ENCODE measurements at regions not wholly inside any gene's neighbourhood (a gene's known extent, or its start where the extent isn't known, plus 50 kb on each side); places are given as distances from the start of the nearest gene placed in this dataset.

- H3K27ac ChIP-seq, result no peak overlapping the region
- H3K36me3 ChIP-seq, result no peaks in the 10 kb centered on the region
- TF ChIP-seq, protein P1, sequence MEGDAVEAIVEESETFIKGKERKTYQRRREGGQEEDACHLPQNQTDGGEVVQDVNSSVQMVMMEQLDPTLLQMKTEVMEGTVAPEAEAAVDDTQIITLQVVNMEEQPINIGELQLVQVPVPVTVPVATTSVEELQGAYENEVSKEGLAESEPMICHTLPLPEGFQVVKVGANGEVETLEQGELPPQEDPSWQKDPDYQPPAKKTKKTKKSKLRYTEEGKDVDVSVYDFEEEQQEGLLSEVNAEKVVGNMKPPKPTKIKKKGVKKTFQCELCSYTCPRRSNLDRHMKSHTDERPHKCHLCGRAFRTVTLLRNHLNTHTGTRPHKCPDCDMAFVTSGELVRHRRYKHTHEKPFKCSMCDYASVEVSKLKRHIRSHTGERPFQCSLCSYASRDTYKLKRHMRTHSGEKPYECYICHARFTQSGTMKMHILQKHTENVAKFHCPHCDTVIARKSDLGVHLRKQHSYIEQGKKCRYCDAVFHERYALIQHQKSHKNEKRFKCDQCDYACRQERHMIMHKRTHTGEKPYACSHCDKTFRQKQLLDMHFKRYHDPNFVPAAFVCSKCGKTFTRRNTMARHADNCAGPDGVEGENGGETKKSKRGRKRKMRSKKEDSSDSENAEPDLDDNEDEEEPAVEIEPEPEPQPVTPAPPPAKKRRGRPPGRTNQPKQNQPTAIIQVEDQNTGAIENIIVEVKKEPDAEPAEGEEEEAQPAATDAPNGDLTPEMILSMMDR (IDR thresholded peaks at IDR 0.05; ENCODE audit: low read depth, low read length), result no peak
- no peak for DNase-seq
- H3K4me3 ChIP-seq (ENCODE audit: low read depth, low read length), result no peak overlapping the region
- no peaks in the 10 kb centered on the region for H3K27me3 ChIP-seq (ENCODE audit: insufficient read depth, low read depth, severe bottlenecking)
- H3K9me3 ChIP-seq (ENCODE audit: severe bottlenecking), result no peaks in the 10 kb centered on the region
These were observed 565.2 kb downstream of the CDK5RAP2 start for GRCh38 chr9:120014796-120015195.

DNA sequence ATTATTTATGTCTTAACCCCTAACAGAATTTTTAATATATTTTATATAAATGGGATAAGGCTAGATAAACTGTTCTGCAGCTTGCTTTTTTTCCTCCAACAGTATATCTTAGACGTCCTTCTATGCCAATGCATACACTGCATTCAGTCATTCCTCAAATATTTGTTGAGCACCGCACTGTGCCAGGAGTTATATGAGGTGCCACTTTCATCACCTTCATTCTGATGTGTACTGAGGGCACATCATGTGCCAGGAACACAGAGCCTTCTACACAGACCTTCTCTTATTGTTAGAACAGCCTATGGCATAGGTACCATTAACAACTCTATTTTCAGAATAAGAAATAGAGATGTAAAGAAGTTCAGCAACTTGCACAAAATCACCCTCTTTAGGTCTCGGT is 570.1 kb downstream of the CDK5RAP2 start:
- Histone ChIP-seq H3K9me3 (ENCODE audit: severe bottlenecking) (no peaks in the 10 kb centered on the region), H3K36me3 (no peaks in the 10 kb centered on the region), H3K4me3 (ENCODE audit: low read depth, low read length) (no peak overlapping the region), H3K27me3 (ENCODE audit: insufficient read depth, low read depth, severe bottlenecking) (no peaks in the 10 kb centered on the region), H3K27ac (no peak overlapping the region)
- TF ChIP-seq, protein P1 (IDR thresholded peaks at IDR 0.05; ENCODE audit: low read depth, low read length), result no peak
- DNase-seq, result no peak

DNA sequence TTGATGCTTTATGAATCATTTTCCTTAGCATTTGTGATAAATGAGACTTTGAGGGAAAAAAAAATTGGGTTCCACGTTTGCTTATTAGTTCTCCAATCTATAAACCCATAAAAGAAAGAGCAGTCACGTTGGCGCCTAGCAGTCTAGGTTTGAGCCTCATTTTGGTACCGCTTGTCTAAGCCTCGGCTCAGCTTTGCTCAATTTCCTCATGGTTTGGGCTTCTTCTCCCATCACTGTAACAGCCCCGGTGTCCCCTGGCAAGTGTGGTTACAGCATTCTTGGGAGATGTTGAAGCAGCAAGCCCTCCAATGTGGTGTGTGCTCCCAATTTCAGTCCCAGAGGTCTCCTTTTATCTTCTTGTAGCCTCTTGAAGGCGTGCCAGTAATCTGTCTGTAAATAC is 578.4 kb downstream of the CDK5RAP2 start:
- Histone ChIP-seq H3K4me3 (ENCODE audit: low read depth, low read length) (no peak overlapping the region), H3K36me3 (no peaks in the 10 kb centered on the region), H3K27ac (no peak overlapping the region), H3K9me3 (ENCODE audit: severe bottlenecking) (no peaks in the 10 kb centered on the region), H3K27me3 (ENCODE audit: insufficient read depth, low read depth, severe bottlenecking) (no peaks in the 10 kb centered on the region)
- TF ChIP-seq, protein P1 (IDR thresholded peaks at IDR 0.05; ENCODE audit: low read depth, low read length), result no peak
- no peak for DNase-seq

- no peaks in the 10 kb centered on the region for H3K27me3 ChIP-seq (ENCODE audit: insufficient read depth, low read depth, severe bottlenecking)
- H3K4me3 ChIP-seq (ENCODE audit: low read depth, low read length), result no peak overlapping the region
- no peak overlapping the region for H3K27ac ChIP-seq
- no peak for DNase-seq
- TF ChIP-seq, protein P1 (IDR thresholded peaks at IDR 0.05; ENCODE audit: low read depth, low read length), result no peak
- no peaks in the 10 kb centered on the region for H3K9me3 ChIP-seq (ENCODE audit: severe bottlenecking)
- H3K36me3 ChIP-seq, result no peaks in the 10 kb centered on the region
These were observed 581.4 kb downstream of the CDK5RAP2 start for GRCh38 chr9:119998614-119999013.

DNA sequence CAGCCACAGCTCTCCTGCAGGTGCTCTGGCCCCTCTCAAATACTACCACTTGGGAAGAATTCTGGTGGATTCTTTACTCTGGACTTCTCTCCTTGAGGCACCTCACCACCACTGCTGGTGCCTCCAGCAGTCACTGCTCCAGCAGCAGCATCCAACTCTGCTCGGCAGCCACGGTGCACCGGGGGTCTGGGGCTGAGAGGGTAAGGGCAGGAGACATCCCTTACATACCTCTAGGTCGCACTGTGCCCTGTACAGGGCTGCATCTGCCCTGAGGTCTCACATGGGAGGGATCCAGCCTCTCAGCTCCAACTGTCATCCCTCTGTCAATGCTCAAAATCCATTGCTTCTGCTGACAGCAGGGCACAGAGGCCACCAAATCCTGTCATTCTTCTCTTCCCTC is 588.2 kb downstream of the CDK5RAP2 start:
- H3K27ac ChIP-seq, result no peak overlapping the region
- TF ChIP-seq, protein P1 (IDR thresholded peaks at IDR 0.05; ENCODE audit: low read depth, low read length), result no peak
- H3K36me3 ChIP-seq, result no peaks in the 10 kb centered on the region
- H3K27me3 ChIP-seq (ENCODE audit: insufficient read depth, low read depth, severe bottlenecking), result no peaks in the 10 kb centered on the region
- no peaks in the 10 kb centered on the region for H3K9me3 ChIP-seq (ENCODE audit: severe bottlenecking)
- H3K4me3 ChIP-seq (ENCODE audit: low read depth, low read length), result no peak overlapping the region
- DNase-seq, result no peak

GRCh38 chr9:119986713-119987112 is 593.3 kb downstream of the CDK5RAP2 start:
- no peak overlapping the region for H3K27ac ChIP-seq
- no peak for DNase-seq
- H3K36me3 ChIP-seq, result no peaks in the 10 kb centered on the region
- no peak overlapping the region for H3K4me3 ChIP-seq (ENCODE audit: low read depth, low read length)
- TF ChIP-seq, protein P1 (IDR thresholded peaks at IDR 0.05; ENCODE audit: low read depth, low read length), result no peak
- H3K9me3 ChIP-seq (ENCODE audit: severe bottlenecking), result no peaks in the 10 kb centered on the region
- no peaks in the 10 kb centered on the region for H3K27me3 ChIP-seq (ENCODE audit: insufficient read depth, low read depth, severe bottlenecking)
